Bone marrow (tissue), 2 donors: ENCODE measurements at regions not wholly inside any gene's neighbourhood (a gene's known extent, or its start where the extent isn't known, plus 50 kb on each side); places are given as distances from the start of the nearest gene placed in this dataset.
"Not testable (repeated sequence)": the region's sequence is repeated elsewhere in the genome, so short reads cannot be mapped to it uniquely, and the experiment has no call there.

Experiments used
- DNase-seq, 2 donors: peaks; one replicate each; lab custom pipeline; 2025; lab: John Stamatoyannopoulos, UW

DNA sequence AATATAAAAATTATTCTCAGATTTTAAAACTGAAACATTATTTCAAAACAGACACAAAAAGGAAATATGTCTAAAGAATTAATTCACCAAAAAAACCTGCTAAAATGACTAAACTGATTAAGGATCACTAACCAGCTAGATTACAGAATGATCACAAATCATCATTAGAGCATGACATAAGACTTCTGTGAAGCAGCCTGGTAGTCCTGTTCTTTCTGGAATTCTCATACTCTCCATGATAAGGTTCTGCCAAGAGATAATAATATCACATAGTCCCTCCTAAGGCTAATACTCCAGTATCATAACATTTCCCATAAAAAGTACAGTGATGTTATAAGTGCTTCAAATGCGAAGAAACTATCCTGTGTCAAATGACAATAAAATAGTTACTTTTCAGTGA is 1814.9 kb downstream of the SLITRK5 start:
- no peak for DNase-seq

DNA sequence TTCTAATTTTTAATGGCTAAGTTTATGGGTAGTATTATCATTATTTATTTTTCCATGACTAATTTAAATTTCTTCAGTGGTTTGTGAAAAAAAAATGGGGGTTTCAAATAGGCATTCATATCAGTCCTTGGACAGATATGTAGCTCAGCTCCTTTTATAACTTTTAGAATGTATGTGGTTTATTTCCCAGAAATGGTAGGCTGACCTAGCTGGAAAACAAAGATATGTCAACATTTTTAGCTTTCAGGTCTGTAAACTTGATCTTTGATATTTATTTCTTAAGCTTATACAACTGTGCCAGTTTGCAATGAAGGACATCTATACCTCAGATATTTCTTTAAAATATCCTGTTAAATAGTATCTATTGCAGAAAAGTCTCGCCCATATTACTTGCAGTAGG is 1815.5 kb downstream of the SLITRK5 start:
- no peak for DNase-seq

DNA sequence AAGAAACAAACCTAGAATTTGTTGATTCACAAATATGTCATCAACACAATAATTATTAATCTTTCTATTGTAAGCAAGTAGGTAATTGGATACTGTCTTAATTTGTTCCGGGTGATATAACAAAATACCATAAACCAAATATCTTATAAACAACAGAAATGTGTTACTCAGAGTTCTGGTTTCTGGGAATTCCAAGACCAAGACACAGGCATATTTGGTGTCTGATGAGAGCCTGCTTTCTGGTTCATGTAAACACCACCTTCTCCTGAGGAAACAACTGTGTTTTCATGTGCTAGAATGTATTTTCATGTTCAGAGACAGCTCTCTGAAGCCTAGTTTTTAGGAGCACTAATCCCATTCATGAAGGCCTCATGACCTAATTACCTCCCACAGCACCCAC is 1819.5 kb downstream of the SLITRK5 start:
- no peak for DNase-seq

DNA sequence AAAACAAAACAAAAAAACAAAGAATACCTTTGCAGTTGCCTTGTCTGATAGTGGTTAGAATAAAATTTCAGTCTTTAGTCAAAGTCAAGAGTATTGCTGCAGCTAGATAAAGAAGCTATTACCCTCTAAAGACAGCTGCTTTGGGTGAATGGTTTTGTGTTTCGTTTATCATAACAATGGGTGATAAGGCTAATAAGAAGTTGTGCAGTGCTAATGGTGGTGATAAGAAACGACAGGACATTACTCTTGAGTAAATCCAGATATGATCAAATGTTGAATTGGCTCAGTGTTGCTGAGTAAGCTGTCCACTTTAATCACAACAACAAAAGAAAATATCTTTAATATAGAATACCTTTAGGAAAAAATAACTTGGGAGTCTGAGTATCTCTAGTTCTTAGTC is 1825.3 kb downstream of the SLITRK5 start:
- DNase-seq, result no peak

GRCh38 chr13:89497658-89498057 is 1826.5 kb downstream of the SLITRK5 start:
- no peak for DNase-seq

- DNase-seq, result no peak
These were observed 1831.1 kb downstream of the SLITRK5 start for GRCh38 chr13:89502286-89502685.

DNA sequence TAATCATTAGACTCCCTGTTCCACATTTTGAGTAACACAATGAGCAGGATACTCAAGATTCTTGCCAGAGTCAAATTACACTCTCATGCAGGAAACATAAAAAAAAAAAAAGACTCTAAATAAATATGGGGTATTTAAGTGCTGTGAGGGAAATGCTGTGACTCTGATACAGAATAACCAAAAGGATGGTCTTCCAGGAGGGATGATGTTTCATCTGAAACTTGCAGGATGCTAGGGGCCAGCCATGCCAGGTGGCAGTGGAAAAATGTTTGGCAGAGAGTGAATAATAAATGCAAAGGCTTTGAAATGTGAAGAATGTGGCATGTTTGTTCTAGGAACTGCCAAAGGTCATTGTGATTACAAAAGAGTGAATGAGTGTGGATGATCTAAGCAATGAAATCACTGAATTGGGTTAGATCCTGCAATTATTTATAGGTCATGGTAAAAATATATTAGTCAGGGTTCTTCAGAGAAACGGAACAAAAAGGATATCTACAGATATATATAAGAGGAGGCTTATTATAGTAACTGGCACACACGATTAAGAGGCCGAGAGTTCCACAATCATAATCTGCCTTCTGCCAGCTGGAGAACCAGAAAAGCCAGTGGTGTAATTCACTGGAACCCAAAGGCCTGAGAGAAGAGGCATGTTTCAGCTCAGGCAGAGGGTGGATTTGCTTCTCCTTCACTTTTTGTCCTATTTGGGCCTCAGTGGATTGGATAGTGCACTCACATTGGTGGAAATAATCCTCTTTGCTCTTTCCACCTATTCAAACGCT is 1832.8 kb upstream of the MIR17HG start:
- DNase-seq, result no peak

DNA sequence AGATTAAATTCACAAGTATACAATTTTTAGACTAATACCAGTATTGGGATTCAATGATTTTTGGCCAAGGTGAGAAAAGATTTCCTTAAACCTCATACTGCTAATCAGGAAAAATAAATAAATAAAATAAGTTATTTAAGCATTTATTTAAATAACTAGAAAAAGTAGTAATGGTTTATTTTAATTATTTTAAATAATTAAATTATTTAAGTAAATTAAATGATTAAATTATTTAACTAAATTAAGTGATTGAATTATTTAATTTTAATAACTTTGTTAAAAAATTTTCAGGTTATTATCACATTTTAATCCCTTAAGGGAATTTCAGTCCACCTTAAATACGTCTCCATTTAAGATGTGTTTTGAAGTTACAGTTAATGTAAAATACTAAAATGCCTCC is 1831.5 kb upstream of the MIR17HG start:
- DNase-seq, result no peak

GRCh38 chr13:89518289-89519077 is 1829.0 kb upstream of the MIR17HG start:
- no peak for DNase-seq

DNA sequence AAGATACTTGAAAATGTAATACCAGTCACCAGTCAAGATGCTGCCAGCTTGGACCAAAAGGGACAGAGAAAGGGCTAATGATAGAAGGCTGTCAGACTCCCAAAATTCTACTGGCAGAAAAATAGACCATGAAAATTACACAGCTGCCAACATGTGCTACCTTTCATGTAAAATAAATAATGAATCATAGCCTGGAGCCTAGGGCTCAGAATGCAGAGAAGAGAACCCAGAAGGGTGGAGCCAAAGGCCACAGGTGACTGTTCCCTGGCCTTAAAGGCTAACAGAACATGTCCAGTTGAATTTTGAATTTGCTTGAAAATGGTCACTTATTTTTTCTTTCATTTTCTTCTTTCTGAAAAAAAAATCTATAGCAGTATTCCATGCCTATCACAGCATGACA is 1827.0 kb upstream of the MIR17HG start:
- DNase-seq, result no peak

DNA sequence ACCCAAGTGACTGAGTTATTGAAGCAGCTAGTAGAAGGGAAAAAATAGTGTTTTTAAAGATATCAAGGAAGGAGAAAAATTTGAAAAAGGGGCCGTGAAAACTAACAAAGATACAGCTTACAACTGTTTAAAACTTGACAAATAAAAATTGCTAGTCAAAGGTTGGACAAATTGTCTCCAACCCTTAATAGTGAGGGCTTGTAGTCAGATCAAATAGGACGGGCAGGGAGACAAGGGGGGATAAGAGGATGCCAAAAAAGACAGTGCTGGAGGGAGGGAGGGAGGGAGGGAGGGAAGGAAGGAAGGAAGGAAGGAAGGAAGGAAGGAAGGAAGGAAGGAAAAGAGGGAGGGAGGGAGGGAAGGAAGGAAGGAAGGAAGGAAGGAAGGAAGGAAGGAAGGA is 1825.8 kb upstream of the MIR17HG start:
- DNase-seq, result not testable (repeated sequence)

- DNase-seq, result no peak
These were observed 1806.1 kb upstream of the MIR17HG start for GRCh38 chr13:89541091-89542030.

- no peak for DNase-seq
These were observed 1796.5 kb upstream of the MIR17HG start for GRCh38 chr13:89550938-89551337.

DNA sequence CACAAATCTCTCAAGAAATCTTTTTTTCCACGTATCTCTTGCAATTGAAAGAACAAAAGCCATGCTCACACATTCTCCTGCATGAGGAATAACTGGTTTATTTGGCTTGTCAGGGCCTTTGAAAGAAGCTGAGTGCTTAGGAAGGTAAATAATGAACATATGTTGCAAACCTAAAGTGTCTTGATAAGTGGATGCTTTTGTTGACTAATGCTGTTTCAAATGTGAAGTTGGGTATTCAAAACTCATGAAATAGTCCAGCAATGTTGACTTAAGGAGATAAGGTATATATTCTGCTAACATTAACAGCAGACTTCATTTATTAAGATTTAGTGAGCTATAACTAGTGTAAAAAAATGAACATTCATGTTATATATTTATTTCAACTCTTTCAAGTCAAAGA is 1792.7 kb upstream of the MIR17HG start:
- DNase-seq, result no peak

DNA sequence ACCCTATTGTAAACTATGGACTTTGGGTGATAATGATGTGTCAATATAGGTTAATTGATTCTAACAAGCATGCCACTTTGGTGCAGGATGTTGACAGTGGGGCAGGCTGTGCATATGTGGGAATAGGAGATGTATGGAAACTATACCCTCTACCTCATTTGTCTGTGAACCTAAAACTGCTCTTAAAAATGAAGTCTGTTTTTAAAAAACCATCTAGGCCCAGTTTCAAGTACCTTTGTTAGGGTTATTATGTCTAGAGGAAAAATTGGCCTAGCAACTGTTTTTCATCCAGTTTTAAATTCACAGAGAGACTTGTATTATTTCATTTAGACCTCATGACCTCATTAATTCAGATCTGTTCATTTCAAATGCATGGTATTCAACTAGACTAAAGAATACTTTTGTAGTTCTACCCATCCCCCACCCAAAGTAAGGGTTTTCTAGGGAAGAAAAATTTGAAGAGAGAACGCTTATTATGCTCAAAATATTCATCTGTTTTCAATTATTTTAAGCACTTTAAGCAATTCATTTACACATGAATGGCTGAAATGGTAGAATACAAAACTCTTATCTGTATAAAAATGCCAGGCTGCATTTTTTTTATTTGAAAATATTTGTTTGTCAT is 1781.9 kb upstream of the MIR17HG start:
- DNase-seq, result no peak

- no peak for DNase-seq
These were observed 1780.5 kb upstream of the MIR17HG start for GRCh38 chr13:89567025-89567424.

DNA sequence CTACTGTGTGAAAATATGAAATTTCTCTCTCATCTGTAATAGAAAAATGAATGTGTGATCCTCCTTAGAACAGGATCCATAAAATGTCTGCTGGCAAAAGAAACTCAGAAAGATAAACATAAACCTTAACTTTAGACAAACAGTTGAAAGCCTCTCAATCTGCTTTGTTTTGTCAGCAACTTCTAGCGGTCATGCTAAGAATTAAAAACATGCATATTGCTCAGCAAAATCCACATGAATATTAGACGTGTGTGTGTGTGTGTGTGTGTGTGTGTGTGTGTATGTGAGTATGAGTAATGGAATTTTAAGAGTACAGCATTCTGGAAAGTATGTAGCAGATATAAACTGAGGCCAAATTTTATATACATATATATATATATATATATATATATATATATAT is 1779.2 kb upstream of the MIR17HG start:
- DNase-seq, result no peak

- no peak for DNase-seq
These were observed 1778.7 kb upstream of the MIR17HG start for GRCh38 chr13:89568746-89569145.

DNA sequence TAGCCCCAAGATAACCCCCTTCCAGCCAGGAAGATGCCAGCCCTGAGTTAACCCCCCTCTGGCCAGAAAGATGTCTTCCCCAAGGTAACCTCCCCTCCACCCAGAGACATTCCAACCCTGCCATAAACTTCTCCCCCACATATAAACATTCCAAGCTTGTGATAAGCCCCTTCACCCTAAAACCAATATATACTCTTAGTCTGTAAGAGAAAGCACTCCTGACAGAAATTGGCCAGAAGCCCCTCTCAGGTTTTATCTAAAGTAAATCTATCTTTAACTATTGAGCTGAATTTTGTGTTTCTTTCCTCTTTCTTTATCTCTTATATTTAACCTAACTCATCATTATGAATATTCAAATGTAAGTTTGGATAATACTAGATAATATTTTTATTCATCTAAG is 1775.8 kb upstream of the MIR17HG start:
- DNase-seq, result no peak

DNA sequence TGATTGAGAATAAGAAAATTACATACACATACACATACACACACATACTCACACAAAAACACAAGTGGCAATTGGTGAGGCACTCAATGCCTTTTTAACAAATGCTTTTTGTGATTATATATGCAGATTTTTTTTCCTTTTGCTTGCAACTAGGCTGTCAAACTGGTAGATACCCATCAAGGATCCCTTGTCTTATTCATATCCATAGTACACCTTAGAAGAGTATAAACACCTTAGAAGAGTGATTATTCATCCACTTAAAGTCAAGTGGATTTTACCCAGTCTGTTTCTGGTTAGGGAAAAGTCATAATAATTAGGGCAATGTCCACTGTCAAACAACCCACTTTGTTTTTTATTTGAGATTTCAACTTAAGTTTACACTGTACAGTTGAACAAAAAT is 1773.4 kb upstream of the MIR17HG start:
- DNase-seq, result no peak

DNA sequence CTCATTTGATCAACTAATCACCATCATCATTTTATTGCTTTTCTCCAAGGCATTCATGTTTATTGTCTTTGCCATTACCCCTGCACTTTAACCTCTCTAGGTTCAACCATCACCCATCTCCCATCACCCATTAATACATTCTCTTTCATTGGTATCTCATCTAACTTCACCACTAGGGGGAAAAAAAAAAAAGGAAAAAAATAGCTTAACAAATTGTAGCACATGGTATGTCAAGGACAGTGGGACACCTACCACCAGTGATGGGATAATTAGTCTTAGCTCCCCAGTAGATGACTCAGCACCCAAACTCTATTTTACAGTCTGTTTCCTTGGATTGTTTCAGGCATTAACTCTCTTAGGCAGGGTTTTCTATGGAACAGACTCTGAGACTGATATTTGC is 1770.2 kb upstream of the MIR17HG start:
- no peak for DNase-seq

DNA sequence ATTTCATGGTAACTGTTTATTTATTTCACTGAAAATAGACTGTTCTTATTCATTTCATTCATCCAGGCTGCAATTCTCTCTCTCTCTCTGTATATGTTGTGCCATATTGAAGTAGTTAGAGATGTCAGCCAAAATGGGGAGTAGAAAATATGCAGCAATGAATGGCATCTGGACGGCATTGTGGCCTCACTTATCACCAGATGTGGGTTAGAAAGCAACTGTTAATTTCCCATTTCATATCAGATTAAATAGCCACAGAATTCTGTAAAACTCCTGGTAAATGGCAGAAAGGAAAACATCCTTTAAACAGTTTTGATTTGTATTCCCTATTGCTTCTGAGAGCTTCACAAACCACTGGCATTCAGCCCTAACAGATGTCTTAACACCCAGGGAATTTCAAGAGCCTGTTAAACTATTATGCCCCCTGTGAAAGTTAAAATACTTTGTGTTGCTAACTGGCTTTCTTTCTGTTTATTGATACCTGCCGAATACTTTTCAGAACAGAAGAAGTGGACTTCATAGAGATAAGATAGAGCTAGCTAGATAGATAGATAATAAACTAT is 1763.3 kb upstream of the MIR17HG start:
- DNase-seq, result no peak
